ENCODE measurements at regions not wholly inside any gene's neighbourhood (a gene's known extent, or its start where the extent isn't known, plus 50 kb on each side); places are given as distances from the start of the nearest gene placed in this dataset.

DNA sequence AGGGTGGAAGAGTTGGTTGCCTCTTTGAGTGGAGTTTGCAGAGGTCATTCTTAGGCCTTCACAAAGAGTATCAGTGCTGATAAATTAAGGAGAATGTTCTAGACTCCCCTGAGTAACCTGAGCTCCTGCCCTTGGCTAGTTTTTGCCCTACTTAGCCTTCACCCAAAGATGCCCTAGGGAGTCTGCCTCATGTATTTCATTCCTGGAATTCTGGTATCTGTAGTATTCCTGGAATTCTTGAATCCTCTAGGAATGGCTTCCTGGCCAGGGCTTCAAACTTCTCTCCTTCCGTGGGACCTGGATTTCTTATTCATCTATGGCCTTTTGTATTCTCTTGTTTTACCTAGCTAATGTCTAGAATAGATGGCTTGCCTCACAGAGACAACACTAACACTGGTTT is 701.1 kb downstream of the NOVA1 start:
- 3% methylated on average over 1 of the region's 1 CpG for WGBS (ENCODE audit: missing lambda C conversion rate)
- ChIA-PET POLR2A (no interaction called here), CTCF (no interaction called here)
- FAIRE-seq, result no peak
- DNase-seq (ENCODE audit: low read depth in 1 of 2, low spot score in 1 of 2), result no peak
- H3K9me3 ChIP-seq, result no peaks in the 10 kb centered on the region
- H3K27ac ChIP-seq, result no peak overlapping the region
- no peaks in the 10 kb centered on the region for H3K4me1 ChIP-seq
- TF ChIP-seq NPAS2 (CRISPR knock-in tag; IDR thresholded peaks at IDR 0.05; ENCODE audit: borderline replicate concordance), result no peak
- ATAC-seq, result no peak
- no peak overlapping the region for H3K4me3 ChIP-seq
- H3K4me2 ChIP-seq, result no peak overlapping the region

GRCh38 chr14:25895740-25896139 is 702.1 kb downstream of the NOVA1 start:
- POLR2A ChIA-PET, result no interaction called here
- H3K4me3 ChIP-seq, result no peak overlapping the region
- no peaks in the 10 kb centered on the region for H3K4me1 ChIP-seq
- no peak overlapping the region for H3K27ac ChIP-seq
- no peak for DNase-seq (ENCODE audit: low read depth in 1 of 2, low spot score in 1 of 2)
- WGBS (ENCODE audit: missing lambda C conversion rate), result 12% methylated on average over 3 of the region's 3 CpGs
- H3K4me2 ChIP-seq, result no peak overlapping the region
- ATAC-seq, result no peak
- H3K9me3 ChIP-seq, result no peaks in the 10 kb centered on the region
- FAIRE-seq, result no peak
- TF ChIP-seq, protein P1, sequence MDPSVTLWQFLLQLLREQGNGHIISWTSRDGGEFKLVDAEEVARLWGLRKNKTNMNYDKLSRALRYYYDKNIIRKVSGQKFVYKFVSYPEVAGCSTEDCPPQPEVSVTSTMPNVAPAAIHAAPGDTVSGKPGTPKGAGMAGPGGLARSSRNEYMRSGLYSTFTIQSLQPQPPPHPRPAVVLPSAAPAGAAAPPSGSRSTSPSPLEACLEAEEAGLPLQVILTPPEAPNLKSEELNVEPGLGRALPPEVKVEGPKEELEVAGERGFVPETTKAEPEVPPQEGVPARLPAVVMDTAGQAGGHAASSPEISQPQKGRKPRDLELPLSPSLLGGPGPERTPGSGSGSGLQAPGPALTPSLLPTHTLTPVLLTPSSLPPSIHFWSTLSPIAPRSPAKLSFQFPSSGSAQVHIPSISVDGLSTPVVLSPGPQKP (IDR thresholded peaks at IDR 0.05; ENCODE audit: low read depth, low read length), result no peak
- TF ChIP-seq MAFK (IDR thresholded peaks at IDR 0.05; ENCODE audit: partially characterized antibody) (no peak), HOXB13 (CRISPR knock-in tag; IDR thresholded peaks at IDR 0.05; ENCODE audit: low read depth) (no peak), HMGXB4 (CRISPR knock-in tag; IDR thresholded peaks at IDR 0.05; ENCODE audit: borderline replicate concordance) (no peak), HOXA7 (CRISPR knock-in tag; IDR thresholded peaks at IDR 0.05) (no peak), JUN (IDR thresholded peaks at IDR 0.05) (no peak), ZSCAN20 (CRISPR knock-in tag; IDR thresholded peaks at IDR 0.05) (no peak), TP53 (CRISPR knock-in tag; IDR thresholded peaks at IDR 0.05) (no peak), RARB (CRISPR knock-in tag; IDR thresholded peaks at IDR 0.05) (no peak), EHF (CRISPR knock-in tag; IDR thresholded peaks at IDR 0.05) (no peak), RCOR1 (IDR thresholded peaks at IDR 0.05; ENCODE audit: low read depth, low read length) (no peak), TFCP2L1 (CRISPR knock-in tag; IDR thresholded peaks at IDR 0.05) (no peak), MAX (IDR thresholded peaks at IDR 0.05) (no peak), KDM1A (IDR thresholded peaks at IDR 0.05; ENCODE audit: low read depth) (no peak), SREBF2 (IDR thresholded peaks at IDR 0.05) (no peak), EHMT2 (IDR thresholded peaks at IDR 0.05; ENCODE audit: low read depth) (no peak), BHLHE40 (IDR thresholded peaks at IDR 0.05; ENCODE audit: low read depth, low read length) (no peak), GATA3 (IDR thresholded peaks at IDR 0.05; ENCODE audit: borderline replicate concordance) (no peak), ZNF302 (CRISPR knock-in tag; IDR thresholded peaks at IDR 0.05) (no peak)
- TF ChIP-seq, protein P2, sequence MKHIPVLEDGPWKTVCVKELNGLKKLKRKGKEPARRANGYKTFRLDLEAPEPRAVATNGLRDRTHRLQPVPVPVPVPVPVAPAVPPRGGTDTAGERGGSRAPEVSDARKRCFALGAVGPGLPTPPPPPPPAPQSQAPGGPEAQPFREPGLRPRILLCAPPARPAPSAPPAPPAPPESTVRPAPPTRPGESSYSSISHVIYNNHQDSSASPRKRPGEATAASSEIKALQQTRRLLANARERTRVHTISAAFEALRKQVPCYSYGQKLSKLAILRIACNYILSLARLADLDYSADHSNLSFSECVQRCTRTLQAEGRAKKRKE (CRISPR knock-in tag; IDR thresholded peaks at IDR 0.05; ENCODE audit: low read depth), result no peak
- CTCF ChIA-PET, result no interaction called here

DNA sequence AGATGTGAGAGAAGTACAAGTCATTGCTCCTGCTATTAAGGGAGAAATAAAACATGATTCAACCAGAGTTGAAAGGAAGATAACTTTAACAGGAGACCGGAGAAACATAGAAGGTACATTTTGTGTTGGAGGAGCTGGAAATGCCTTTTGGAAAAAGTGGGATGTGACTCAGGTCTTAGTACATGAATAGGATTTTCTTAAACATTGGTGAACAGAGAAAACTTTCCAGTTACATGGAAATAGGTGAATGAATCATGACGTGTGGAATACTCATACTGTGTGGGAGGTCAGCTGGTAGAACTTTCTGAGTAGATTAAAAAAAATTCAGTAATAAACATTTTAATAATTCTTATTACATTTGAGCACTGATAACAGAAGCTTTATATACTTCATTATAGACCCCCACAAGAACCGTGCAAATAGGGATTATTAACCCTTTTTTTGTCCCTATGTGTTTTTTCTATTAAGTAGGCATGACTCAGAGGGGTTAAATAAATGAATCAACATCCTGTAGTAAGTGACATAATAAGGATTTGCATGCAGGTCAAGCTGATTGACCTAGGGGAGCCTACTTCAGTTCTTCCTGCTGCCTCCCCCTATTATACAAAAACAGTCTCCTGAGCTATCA is 710.5 kb downstream of the NOVA1 start:
- Histone ChIP-seq H3K27ac (no peak overlapping the region), H3K4me3 (no peak overlapping the region), H3K4me1 (no peaks in the 10 kb centered on the region), H3K4me2 (no peak overlapping the region), H3K9me3 (no peaks in the 10 kb centered on the region)
- 13% methylated on average over 3 of the region's 3 CpGs for WGBS (ENCODE audit: missing lambda C conversion rate)
- ATAC-seq (no peak), FAIRE-seq (no peak), DNase-seq (ENCODE audit: low read depth in 1 of 2, low spot score in 1 of 2) (no peak)
- TF ChIP-seq RAD21 (conservative IDR thresholded peaks at IDR 0.05 in 1 of 2, IDR thresholded peaks at IDR 0.05 in 1 of 2), result no peak
- CTCF ChIA-PET, result interaction anchor here (0.6 kb wide), 1 partner anchor 1773 kb away, joined by 3 read pairs; no protein-coding TSS in a partner anchor
- POLR2A ChIA-PET, result no interaction called here

Data from A549 (cell line).